ENCODE measurements at regions not wholly inside any gene's neighbourhood (a gene's known extent, or its start where the extent isn't known, plus 50 kb on each side); places are given as distances from the start of the nearest gene placed in this dataset.

DNA sequence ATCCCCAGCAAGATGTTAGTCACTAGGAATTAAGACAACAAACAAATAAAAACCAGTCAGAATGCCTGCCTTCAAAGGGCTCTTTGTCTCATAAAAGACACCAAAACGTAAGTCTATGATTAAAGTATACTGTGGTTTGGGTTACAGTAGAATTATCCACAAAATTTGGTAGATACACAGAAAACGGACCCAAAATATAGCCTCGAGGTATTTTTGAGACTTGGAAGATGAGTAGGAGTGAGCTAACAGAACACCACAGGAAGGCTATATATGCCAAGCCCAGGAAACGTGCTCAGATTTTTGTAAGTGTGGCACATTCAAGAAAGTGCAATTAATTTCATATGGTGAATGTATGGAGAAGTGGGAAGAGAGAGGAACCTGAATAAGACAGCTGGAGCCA is 831.4 kb downstream of the CDH11 start:
- POLR2A ChIA-PET (ENCODE audit: partially characterized antibody): no interaction called here
- CTCF ChIA-PET (ENCODE audit: partially characterized antibody): no interaction called here
- DNase-seq: no peak
- Mint-ChIP-seq H3K9me3 (peaks cover 7 to 35% (median 21%) of the 10 kb centered on the region in 8 donors), H3K27me3 (no peaks in the 10 kb centered on the region), H3K36me3 (no peaks in the 10 kb centered on the region), H3K4me1 (no peaks in the 10 kb centered on the region), H3K4me3 (no peak overlapping the region), H3K27ac (no peak overlapping the region)
- Histone ChIP-seq H3K27me3 (ENCODE audit: insufficient read depth, low read length) (no peaks in the 10 kb centered on the region), H3K4me3 (ENCODE audit: low read length in 2 of 2) (no peak overlapping the region), H3K4me1 (ENCODE audit: insufficient read depth, low read length) (no peaks in the 10 kb centered on the region), H3K27ac (ENCODE audit: low read depth, low read length) (no peak overlapping the region), H3K9me3 (ENCODE audit: control insufficient read depth in 1 of 2, low read length in 2 of 2) (no peaks in the 10 kb centered on the region), H3K36me3 (ENCODE audit: insufficient read depth, low read length) (no peaks in the 10 kb centered on the region)
- intact Hi-C loops (cut with micrococcal nuclease): no loop called here

DNA sequence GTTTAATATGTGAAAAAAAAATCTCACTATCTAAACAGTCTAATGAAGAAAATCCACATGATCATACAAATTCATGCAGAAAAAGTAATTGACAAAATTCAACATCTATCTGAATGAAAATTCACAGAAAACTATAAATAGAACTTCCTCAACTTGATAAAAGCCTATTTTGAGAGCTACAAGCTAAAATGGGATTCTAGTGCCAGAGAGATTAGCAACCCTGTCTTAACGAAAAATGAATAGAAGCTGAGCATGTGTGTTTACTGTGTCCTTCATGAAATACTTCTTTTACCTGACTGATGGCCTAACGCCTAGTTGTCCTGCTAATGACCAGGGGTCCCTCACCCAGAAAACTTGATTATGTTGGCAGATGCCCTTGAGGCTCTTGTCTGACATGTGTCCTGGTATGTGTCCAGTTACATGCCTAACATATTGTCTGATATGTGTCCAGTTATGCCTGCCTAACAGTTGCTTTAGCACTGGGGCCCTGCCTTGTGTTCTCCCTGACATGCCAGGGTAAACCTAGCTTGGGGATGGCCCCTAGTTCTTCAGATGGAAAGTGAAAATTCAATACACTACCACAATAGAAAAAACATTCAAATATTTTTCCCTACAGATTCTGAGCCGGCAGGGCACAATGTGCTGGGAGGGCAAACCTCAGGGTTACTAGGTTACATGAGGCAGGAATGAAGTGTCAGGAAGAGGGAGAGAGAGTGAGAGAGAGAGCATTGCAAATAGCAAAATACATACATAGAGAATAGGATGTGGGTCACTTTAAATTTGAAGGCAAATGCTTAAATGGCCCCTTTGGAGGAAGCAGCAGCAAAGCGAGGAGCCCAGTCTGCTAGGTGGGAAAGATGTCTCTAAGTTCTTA is 834.0 kb downstream of the CDH11 start:
- H3K27ac ChIP-seq (ENCODE audit: low read depth, low read length): no peak overlapping the region
- H3K4me3 ChIP-seq (ENCODE audit: low read length in 2 of 2): no peak overlapping the region
- no peaks in the 10 kb centered on the region for H3K36me3 ChIP-seq (ENCODE audit: insufficient read depth, low read length)
- intact Hi-C loops (cut with micrococcal nuclease): no loop called here
- H3K4me1 ChIP-seq (ENCODE audit: insufficient read depth, low read length): no peaks in the 10 kb centered on the region
- Mint-ChIP-seq H3K4me3 (no peak overlapping the region), H3K4me1 (no peaks in the 10 kb centered on the region), H3K27ac (no peak overlapping the region), H3K27me3 (no peaks in the 10 kb centered on the region), H3K9me3 (peaks cover 4 to 24% (median 12%) of the 10 kb centered on the region in 8 donors), H3K36me3 (no peaks in the 10 kb centered on the region)
- no peaks in the 10 kb centered on the region for H3K9me3 ChIP-seq (ENCODE audit: control insufficient read depth in 1 of 2, low read length in 2 of 2)
- H3K27me3 ChIP-seq (ENCODE audit: insufficient read depth, low read length): no peaks in the 10 kb centered on the region
- no peak for DNase-seq
- POLR2A ChIA-PET (ENCODE audit: partially characterized antibody): no interaction called here
- CTCF ChIA-PET (ENCODE audit: partially characterized antibody): no interaction called here

DNA sequence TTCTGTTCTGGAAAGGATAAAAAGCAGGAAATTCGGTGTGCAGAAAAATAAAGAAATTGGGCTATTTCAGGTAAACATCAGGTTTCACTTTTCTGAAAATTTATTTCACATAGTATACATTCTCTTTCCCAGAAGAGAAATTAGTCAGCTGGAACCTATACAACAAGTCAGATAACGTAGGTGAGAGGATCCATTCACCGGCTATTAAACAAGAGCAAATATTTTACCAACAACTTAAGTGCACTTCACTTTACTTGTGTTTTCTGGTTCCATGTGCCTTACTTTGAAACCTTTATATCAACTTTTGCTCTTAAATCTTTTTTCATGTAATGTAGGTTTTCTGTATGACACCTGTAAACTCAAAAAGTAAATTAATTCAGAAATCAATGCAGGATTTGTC is 839.7 kb downstream of the CDH11 start:
- Histone ChIP-seq H3K4me1 (ENCODE audit: insufficient read depth, low read length) (no peaks in the 10 kb centered on the region), H3K27me3 (ENCODE audit: insufficient read depth, low read length) (no peaks in the 10 kb centered on the region), H3K27ac (ENCODE audit: low read depth, low read length) (no peak overlapping the region), H3K36me3 (ENCODE audit: insufficient read depth, low read length) (no peaks in the 10 kb centered on the region), H3K9me3 (ENCODE audit: control insufficient read depth in 1 of 2, low read length in 2 of 2) (no peaks in the 10 kb centered on the region), H3K4me3 (ENCODE audit: low read length in 2 of 2) (no peak overlapping the region)
- Mint-ChIP-seq H3K27ac (no peak overlapping the region), H3K9me3 (peaks cover 0 to 40% (median 17%) of the 10 kb centered on the region in 8 donors), H3K4me3 (no peak overlapping the region), H3K27me3 (no peaks in the 10 kb centered on the region), H3K36me3 (no peaks in the 10 kb centered on the region), H3K4me1 (no peaks in the 10 kb centered on the region)
- ChIA-PET CTCF (ENCODE audit: partially characterized antibody) (no interaction called here), POLR2A (ENCODE audit: partially characterized antibody) (no interaction called here)
- intact Hi-C loops (cut with micrococcal nuclease): no loop called here
- no peak for DNase-seq

DNA sequence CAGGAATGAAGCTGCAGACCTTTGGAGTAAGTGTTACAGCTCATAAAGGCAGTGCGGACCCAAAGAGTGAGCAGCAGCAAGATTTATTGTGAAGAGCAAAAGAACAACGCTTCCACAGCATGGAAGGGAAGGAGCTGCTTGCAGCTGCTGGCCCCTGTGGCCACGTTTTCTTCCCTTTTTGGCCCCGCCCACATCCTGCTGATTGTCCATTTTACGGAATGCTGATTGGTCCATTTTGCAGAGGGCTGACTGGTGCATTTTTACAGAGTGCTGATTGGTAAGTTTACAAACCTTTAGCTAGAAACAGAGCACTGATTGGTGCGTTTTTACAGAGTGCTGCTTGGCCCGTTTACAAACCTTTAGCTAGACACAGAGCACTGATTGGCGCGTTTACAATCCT is 841.5 kb downstream of the CDH11 start:
- H3K4me3 Mint-ChIP-seq: no peak overlapping the region
- POLR2A ChIA-PET (ENCODE audit: partially characterized antibody): no interaction called here

DNA sequence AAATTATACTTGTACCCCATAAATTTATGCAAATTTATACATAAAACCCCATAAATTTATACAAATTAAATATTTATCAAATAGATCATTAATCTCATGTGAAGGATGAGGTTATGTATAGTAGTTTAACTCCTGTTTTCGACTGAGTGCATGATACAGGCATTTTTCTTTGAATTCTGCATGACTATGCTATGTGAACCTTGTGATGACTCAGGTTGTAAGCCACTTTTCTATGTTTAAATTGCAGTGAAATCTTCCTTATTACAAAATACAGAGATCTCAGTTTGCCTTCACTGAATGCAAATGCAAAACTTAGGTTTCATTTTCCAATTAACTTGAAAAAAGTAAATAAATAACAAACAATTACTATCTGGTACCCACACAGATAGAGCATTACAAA is 843.7 kb downstream of the CDH11 start:
- no peak for DNase-seq
- CTCF ChIA-PET (ENCODE audit: partially characterized antibody): no interaction called here
- Histone ChIP-seq H3K4me3 (ENCODE audit: low read length in 2 of 2) (no peak overlapping the region), H3K27ac (ENCODE audit: low read depth, low read length) (no peak overlapping the region), H3K27me3 (ENCODE audit: insufficient read depth, low read length) (no peaks in the 10 kb centered on the region), H3K9me3 (ENCODE audit: control insufficient read depth in 1 of 2, low read length in 2 of 2) (no peaks in the 10 kb centered on the region), H3K4me1 (ENCODE audit: insufficient read depth, low read length) (no peaks in the 10 kb centered on the region), H3K36me3 (ENCODE audit: insufficient read depth, low read length) (no peaks in the 10 kb centered on the region)
- H3K9me3 Mint-ChIP-seq: peaks cover 2 to 29% (median 13%) of the 10 kb centered on the region in 8 donors
- H3K4me1 Mint-ChIP-seq: no peaks in the 10 kb centered on the region
- H3K27me3 Mint-ChIP-seq: no peaks in the 10 kb centered on the region
- H3K27ac Mint-ChIP-seq: no peak overlapping the region
- no peaks in the 10 kb centered on the region for H3K36me3 Mint-ChIP-seq
- intact Hi-C loops (cut with micrococcal nuclease): no loop called here
- POLR2A ChIA-PET (ENCODE audit: partially characterized antibody): no interaction called here
- H3K4me3 Mint-ChIP-seq: no peak overlapping the region

More for the DNA sequence above, 841.5 kb downstream of the CDH11 start:
- H3K36me3 ChIP-seq (ENCODE audit: insufficient read depth, low read length): no peaks in the 10 kb centered on the region
- no peaks in the 10 kb centered on the region for H3K27me3 ChIP-seq (ENCODE audit: insufficient read depth, low read length)
- H3K9me3 ChIP-seq (ENCODE audit: control insufficient read depth in 1 of 2, low read length in 2 of 2): no peaks in the 10 kb centered on the region
- no peak overlapping the region for H3K27ac Mint-ChIP-seq
- H3K4me1 ChIP-seq (ENCODE audit: insufficient read depth, low read length): no peaks in the 10 kb centered on the region
- no peak overlapping the region for H3K4me3 ChIP-seq (ENCODE audit: low read length in 2 of 2)
- H3K27me3 Mint-ChIP-seq: no peaks in the 10 kb centered on the region
- CTCF ChIA-PET (ENCODE audit: partially characterized antibody): no interaction called here
- no peaks in the 10 kb centered on the region for H3K4me1 Mint-ChIP-seq
- no peaks in the 10 kb centered on the region for H3K36me3 Mint-ChIP-seq
- no peak for DNase-seq
- H3K27ac ChIP-seq (ENCODE audit: low read depth, low read length): no peak overlapping the region
- intact Hi-C loops (cut with micrococcal nuclease): no loop called here
- H3K9me3 Mint-ChIP-seq: peaks cover 2 to 34% (median 17%) of the 10 kb centered on the region in 8 donors

DNA sequence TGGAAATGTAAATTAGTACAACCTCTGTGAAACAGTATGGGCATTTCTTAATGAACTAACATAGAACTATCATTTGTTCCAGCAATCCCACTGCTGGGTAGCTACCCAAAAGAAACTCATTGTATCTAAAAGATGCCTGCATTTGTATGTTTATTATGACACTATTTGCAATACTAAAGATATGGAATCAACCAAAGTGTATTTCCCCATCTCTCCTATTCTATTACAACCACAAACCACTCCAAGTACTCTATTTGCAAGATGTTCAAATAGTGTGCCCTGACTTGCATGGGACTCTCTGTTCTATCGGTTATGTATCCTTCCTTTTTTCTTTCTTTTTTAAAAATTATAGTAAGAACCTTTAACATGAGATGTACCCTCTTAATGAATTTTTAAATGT is 845.2 kb downstream of the CDH11 start:
- no peak overlapping the region for H3K27ac Mint-ChIP-seq
- H3K27me3 Mint-ChIP-seq: no peaks in the 10 kb centered on the region
- peaks cover 3 to 30% (median 15%) of the 10 kb centered on the region in 8 donors for H3K9me3 Mint-ChIP-seq
- Histone ChIP-seq H3K36me3 (ENCODE audit: insufficient read depth, low read length) (no peaks in the 10 kb centered on the region), H3K27me3 (ENCODE audit: insufficient read depth, low read length) (no peaks in the 10 kb centered on the region), H3K27ac (ENCODE audit: low read depth, low read length) (no peak overlapping the region), H3K9me3 (ENCODE audit: control insufficient read depth in 1 of 2, low read length in 2 of 2) (no peaks in the 10 kb centered on the region), H3K4me1 (ENCODE audit: insufficient read depth, low read length) (no peaks in the 10 kb centered on the region), H3K4me3 (ENCODE audit: low read length in 2 of 2) (no peak overlapping the region)
- no peaks in the 10 kb centered on the region for H3K4me1 Mint-ChIP-seq
- ChIA-PET CTCF (ENCODE audit: partially characterized antibody) (no interaction called here), POLR2A (ENCODE audit: partially characterized antibody) (no interaction called here)
- H3K36me3 Mint-ChIP-seq: no peaks in the 10 kb centered on the region
- no peak for DNase-seq
- no peak overlapping the region for H3K4me3 Mint-ChIP-seq
- intact Hi-C loops (cut with micrococcal nuclease): no loop called here

DNA sequence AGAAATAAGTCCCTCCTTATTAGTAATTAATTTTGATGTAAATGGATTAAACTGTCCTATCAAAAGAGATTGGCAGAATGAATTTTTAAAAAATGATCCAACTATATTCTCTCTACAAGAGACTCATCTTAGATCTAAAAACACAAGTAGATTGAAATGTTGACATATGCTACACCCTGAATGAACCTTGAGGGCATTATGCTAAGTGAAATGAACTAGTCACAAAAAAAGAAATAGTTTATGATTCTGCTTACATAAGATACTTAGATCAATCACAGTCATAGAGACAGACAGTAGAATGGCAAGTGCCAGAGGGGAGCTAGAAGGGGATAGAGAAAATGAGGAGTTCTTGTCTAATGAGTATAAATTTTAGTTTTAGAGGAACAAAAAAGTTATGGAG is 849.8 kb downstream of the CDH11 start:
- H3K27ac ChIP-seq (ENCODE audit: low read depth, low read length): no peak overlapping the region
- ChIA-PET CTCF (ENCODE audit: partially characterized antibody) (no interaction called here), POLR2A (ENCODE audit: partially characterized antibody) (no interaction called here)
- Mint-ChIP-seq H3K4me1 (no peaks in the 10 kb centered on the region), H3K4me3 (no peak overlapping the region), H3K27ac (no peak overlapping the region), H3K27me3 (no peaks in the 10 kb centered on the region), H3K36me3 (no peaks in the 10 kb centered on the region), H3K9me3 (peaks cover 4 to 33% (median 24%) of the 10 kb centered on the region in 8 donors)
- H3K4me1 ChIP-seq (ENCODE audit: insufficient read depth, low read length): no peaks in the 10 kb centered on the region
- H3K9me3 ChIP-seq (ENCODE audit: control insufficient read depth in 1 of 2, low read length in 2 of 2): no peaks in the 10 kb centered on the region
- H3K4me3 ChIP-seq (ENCODE audit: low read length in 2 of 2): no peak overlapping the region
- no peaks in the 10 kb centered on the region for H3K36me3 ChIP-seq (ENCODE audit: insufficient read depth, low read length)
- intact Hi-C loops (cut with micrococcal nuclease): no loop called here
- H3K27me3 ChIP-seq (ENCODE audit: insufficient read depth, low read length): no peaks in the 10 kb centered on the region
- no peak for DNase-seq
